Stimulated activated CD8-positive, alpha-beta memory T cell treated with anti-CD3 and anti-CD28 coated beads, Interleukin-4, amount 100 ng/mL, for 4 hours (primary cell): ENCODE measurements at regions not wholly inside any gene's neighbourhood (a gene's known extent, or its start where the extent isn't known, plus 50 kb on each side); places are given as distances from the start of the nearest gene placed in this dataset.

Experiments used
- DNase-seq, 2 donors: peaks; one replicate each; pipeline ENCODE4 v3.0.0-alpha.2; 2020; ENCODE audit warnings: low read depth in 2 of 2, low spot score in 1 of 2

DNA sequence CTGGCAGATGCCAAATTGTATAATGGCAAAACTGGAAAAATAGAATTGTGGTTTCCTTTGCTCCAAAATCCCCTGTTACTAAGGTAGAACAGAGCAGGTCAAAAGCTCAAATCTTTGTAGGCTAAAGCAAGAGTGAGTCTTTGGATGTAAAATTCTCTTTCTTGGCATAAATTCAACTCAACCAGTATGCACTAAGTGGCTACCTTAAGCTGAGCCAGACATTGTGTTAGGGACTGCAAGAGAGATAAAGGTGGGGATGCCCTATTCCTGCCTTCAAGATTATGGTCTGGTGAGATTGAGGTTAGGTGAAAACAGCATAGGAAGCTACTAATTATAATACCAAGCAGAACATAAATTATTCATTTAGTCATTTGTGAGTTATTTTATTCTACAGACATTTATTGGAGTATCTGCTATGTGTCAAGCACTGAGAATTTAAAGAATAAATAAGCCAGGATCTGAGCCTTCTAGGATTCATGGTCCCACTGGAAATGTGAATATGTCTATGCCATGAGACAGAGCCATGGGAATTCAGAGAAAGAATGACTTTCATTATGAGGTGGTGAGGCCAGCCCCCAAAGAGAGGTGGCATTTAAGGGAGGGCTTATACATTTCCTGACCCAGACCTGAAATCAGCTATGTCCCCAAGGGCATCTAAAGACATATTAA lies 198.0 kb upstream of the NCKAP5 start:
- no peak for DNase-seq

DNA sequence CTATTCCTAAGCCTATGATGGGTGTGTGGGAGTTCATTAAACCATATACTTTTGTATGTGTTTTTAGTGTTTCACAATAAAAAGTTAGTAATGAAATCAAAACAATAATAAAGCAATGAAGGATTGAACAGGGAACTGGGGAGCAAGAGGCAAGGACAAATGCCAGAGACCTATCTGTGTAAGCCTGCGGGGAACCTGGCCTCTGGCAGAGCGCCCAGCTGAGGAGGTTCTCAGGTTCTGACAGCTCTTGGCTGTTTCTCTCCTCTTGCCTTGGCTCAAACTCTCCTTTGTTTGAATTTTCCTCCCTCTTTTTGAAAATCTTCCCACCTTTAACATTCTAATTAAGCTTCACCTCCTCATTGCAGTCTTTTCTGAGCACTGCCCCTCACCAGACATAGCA lies 200.0 kb upstream of the NCKAP5 start:
- DNase-seq: no peak

- DNase-seq: no peak
Measured at GRCh38 chr2:133768658-133769435, 200.6 kb upstream of the NCKAP5 start.

DNA sequence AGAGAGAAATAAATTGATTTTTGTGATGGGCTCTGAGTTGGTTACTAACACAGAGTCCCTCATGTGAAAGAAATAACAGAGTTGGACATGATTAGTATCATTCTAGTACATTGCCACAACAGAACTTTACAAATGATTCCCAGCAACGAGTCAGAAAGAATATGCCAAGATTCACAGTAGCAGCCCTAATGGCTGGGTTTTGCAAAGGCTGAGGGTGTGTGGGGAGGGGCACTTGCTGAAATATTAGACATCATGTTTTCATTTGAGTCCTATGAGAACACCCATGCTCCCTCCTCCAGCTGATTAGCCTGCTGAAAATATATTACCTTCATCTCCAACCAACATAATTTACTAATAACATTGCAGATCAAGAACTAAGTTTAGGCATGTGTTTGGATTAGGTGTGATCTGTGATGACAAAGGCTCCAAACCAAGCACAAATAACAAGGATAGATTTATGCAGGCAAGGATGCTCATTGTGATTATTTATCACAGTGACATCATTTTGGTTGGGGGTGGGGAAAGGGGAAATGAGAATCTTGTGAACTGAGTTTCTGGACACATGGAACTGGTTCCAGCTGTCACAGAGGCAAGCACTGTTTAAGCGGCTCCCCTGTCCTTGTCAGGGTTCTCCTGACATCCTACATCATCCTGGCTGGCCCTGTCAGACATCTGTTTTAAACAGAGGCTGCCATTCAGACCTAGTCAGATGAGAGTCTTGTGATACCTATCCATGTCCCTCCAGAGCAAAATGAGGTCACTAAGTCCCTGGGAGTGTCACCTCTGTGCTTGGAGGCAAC lies 205.8 kb upstream of the NCKAP5 start:
- DNase-seq: no peak

GRCh38 chr2:133774654-133775015 lies 206.4 kb upstream of the NCKAP5 start:
- no peak for DNase-seq

DNA sequence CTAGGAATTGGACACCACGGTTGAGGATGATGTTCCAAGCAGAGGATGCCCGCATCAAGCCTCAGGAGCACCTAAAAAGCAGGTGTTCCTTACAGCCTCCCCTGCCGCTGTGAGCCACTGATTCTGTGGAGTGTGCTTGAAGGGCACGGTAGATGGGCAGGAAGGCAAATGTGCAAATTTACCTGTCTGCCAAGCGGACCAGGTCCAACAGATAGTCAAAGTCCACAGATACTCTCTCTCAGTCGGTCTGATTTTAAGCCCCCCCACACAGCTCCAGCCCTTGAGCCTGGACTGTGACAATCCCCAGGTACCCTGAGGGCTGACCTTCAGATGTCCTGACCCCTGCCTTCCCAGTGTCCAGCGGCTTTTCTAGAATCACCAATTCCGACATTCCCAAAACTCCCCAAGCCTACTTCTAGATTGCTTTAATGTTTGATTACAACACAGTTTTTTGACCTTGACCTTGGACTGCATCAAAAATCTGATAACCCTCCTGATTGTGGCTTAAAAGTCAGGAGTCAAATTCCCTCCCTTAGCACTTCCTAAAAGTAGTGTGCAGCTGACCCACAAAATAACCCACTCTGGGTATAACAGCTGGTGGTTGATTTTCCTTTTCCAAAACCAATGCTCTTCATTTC lies 208.8 kb upstream of the NCKAP5 start:
- DNase-seq: no peak

GRCh38 chr2:133777574-133777960 lies 209.3 kb upstream of the NCKAP5 start:
- DNase-seq: no peak

DNA sequence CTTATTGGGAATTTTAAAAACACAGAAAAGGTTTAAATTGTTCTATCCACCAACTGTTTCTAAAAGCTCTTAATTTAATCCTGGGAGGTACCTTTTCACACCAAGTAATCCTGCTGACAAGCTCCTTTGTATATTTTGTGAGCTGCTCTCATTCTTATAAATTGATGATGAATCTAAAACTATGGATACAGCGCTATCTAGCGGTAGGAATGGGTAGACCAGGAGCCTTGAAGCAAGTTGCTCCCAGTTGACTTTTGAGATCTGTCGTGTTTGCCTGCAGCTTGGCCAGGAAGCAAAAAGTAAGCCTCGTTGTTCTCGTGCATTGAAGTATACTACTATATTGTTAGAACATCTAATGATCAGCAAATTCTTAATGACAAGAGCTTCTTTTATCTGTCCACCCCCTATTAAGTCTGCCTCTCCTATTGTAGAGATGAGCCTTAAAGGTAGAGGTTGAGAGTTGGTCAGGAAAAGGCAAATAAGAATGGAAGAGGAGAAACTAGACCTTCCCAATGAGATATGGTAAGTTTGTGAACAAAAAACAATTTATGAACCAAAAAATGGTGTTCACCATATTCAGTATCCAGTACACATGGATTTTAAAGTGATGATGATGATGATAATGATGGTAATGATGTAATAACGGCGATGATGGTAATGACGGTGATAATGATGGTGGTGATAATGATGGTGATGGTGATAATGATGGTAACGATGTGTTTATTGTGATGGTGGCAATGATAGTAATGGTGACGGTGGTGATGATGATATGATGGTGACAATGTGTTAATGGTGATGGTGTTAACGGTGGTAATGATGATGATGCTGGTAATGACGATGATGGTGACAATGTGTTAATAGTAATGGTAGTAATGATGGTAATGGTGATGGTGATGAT lies 212.1 kb upstream of the NCKAP5 start:
- DNase-seq: no peak

GRCh38 chr2:133780997-133781513 lies 212.8 kb upstream of the NCKAP5 start:
- no peak for DNase-seq

- no peak for DNase-seq
Measured at GRCh38 chr2:133787207-133787606, 218.9 kb upstream of the NCKAP5 start.

DNA sequence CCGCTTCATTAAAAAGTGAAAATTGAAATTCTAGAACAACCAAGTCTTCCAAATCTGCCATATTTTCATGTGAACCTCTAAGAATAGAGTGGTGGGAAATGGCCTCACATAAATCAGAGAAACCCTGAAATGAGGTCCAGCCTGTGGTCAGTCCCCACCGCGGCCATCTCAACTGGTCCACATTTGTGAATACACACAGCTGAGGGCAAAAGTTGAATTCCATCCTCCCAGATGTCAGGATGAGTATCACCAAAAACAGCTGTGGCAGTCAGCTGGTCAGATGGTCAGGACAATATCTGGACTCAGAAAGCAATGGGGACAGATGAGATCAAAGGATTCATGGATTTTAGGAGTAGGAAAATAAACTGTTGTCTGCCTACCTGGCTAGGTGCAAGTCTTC lies 219.4 kb upstream of the NCKAP5 start:
- no peak for DNase-seq

- no peak for DNase-seq
Measured at GRCh38 chr2:133788386-133788785, 220.1 kb upstream of the NCKAP5 start.

GRCh38 chr2:133789743-133790142 lies 221.5 kb upstream of the NCKAP5 start:
- no peak for DNase-seq

GRCh38 chr2:133790711-133791110 lies 222.4 kb upstream of the NCKAP5 start:
- no peak for DNase-seq

DNA sequence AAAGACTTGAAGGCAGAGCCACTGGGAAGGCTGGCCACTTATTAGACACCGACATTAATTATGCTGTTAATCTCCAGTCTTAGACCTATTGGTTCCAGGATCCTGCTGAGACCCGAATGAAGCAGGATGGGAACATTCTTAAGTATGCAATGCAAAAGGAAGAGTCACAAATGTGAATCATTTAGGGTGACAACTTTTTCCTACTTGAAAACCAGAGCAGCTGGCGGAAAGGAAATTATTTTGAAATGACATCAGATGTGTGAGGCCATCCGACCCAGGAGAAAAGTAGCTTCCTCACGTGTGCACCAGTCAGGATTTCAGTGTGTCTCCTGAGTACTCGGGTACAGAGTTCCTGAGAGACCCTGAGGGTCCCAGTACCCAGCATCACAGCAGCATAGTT lies 222.9 kb upstream of the NCKAP5 start:
- DNase-seq: no peak

GRCh38 chr2:133792223-133792622 lies 224.0 kb upstream of the NCKAP5 start:
- DNase-seq: no peak

DNA sequence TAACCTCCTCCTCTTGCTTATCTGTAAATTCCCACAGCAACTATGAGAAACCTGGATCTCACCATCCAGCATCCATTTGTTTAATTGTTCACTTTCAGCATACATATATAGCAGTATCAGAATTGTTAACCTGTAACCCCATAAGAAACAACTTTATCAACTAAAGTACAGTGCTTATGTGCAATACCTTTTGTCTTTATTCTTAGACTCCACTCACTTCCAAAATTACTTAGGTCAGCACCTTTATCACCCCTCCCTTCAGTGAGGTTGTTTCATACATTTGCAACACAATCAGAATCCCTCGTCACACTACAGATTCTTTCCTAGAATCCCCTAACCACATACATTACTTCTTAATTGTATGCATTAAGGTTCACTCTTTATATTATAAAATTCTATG lies 225.9 kb upstream of the NCKAP5 start:
- no peak for DNase-seq

DNA sequence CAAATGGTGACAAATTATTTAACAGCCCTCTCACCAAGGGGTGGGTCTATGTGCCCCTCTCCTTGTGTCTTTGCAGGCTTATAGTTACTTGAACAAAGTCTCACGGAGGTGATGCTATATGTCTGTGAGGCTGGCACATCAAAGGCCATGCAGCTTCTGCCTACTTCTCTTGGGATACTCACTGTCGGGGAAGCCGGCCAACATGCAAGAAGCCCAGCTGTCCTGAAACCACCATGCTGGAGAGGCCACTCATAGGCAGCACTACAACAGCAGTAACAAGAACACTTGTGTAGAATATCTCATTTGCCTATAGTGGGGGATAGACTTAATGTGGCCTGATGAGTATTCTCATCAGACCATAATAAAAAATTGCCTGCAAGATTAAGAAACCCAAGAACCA lies 233.7 kb upstream of the NCKAP5 start:
- DNase-seq: no peak

DNA sequence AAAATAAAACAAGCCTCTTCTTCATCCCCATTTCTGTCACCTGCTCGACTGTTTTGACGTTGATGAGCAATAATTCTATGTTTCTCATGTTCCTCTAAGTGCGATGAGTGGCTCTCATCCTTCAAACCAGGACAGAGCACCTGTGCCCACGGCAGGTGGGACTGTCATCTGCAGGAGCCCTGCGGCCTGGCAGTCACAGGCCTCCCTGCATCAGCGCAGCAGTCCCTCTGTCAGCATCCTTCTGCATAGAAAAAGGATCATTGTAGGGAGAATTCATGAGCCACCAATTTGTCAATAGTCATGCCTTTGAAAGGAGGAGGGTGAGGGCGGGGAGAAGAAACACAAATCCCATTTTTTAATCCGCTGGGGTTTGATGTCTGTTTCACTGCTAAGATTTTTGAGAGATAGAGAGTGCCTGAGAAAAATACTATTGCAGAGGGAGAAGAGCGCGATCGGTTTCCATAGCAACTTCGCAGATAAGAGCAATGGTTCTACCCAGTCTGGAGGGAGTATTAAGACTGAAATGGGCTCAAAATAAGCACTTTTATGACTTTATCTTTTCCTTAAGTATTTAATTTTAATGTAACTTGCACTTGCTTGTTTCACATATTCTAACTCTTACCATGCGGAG lies 234.3 kb upstream of the NCKAP5 start:
- no peak for DNase-seq

- no peak for DNase-seq
Measured at GRCh38 chr2:133806564-133806963, 238.3 kb upstream of the NCKAP5 start.
